ENCODE measurements at regions not wholly inside any gene's neighbourhood (a gene's known extent, or its start where the extent isn't known, plus 50 kb on each side); places are given as distances from the start of the nearest gene placed in this dataset.

- Histone ChIP-seq H2AFZ (replicated peaks; ENCODE audit: low read length, poor library complexity) (no peak overlapping the region), H3K9me1 (ENCODE audit: insufficient read depth, low read length) (no peaks in the 10 kb centered on the region), H3K4me1 (ENCODE audit: control insufficient read depth, insufficient read depth, low read length) (no peaks in the 10 kb centered on the region), H3K36me3 (ENCODE audit: control insufficient read depth, insufficient read depth, low read length) (no peaks in the 10 kb centered on the region), H3K18ac (ENCODE audit: low read depth, low read length) (no peak overlapping the region), H3K4ac (ENCODE audit: low read depth, low read length) (no peak overlapping the region), H3K23ac (ENCODE audit: low read depth, low read length) (no peak overlapping the region), H3K14ac (replicated peaks; ENCODE audit: low read depth, low read length) (no peak overlapping the region), H4K8ac (ENCODE audit: low read depth in 2 of 2, low read length in 2 of 2) (no peak overlapping the region), H3K9me3 (ENCODE audit: control insufficient read depth, insufficient read depth, low read length) (peaks cover 64% of the 10 kb centered on the region), H2BK5ac (ENCODE audit: low read depth, low read length, poor library complexity, severe bottlenecking) (no peak overlapping the region), H3K4me2 (ENCODE audit: low read depth, low read length) (no peak overlapping the region), H4K5ac (ENCODE audit: low read depth, low read length) (no peak overlapping the region), H3K9ac (ENCODE audit: low read depth, low read length) (no peak overlapping the region), H3K27me3 (ENCODE audit: control insufficient read depth, insufficient read depth, low read length) (no peaks in the 10 kb centered on the region), H3K56ac (ENCODE audit: extremely low read depth, insufficient read depth, low read length) (no peak overlapping the region), H2AK9ac (replicated peaks; ENCODE audit: low read depth, low read length, poor library complexity) (no peak overlapping the region), H2BK15ac (ENCODE audit: low read depth, low read length) (no peak overlapping the region), H3K4me3 (ENCODE audit: insufficient read depth, low read depth, low read length) (no peak overlapping the region), H4K91ac (ENCODE audit: insufficient read depth, low read depth, low read length) (no peak overlapping the region), H3K27ac (ENCODE audit: insufficient read depth, low read length) (no peak overlapping the region), H2AK5ac (ENCODE audit: low read depth, low read length) (no peak overlapping the region), H2BK20ac (ENCODE audit: low read depth, low read length) (no peak overlapping the region), H4K20me1 (ENCODE audit: insufficient read depth, low read length) (no peaks in the 10 kb centered on the region), H2BK120ac (ENCODE audit: low read depth, low read length) (no peak overlapping the region), H3K79me1 (ENCODE audit: low read depth in 1 of 2, low read length in 2 of 2) (no peaks in the 10 kb centered on the region)
- ChIA-PET CTCF (no interaction called here), POLR2A (ENCODE audit: unreplicated experiment) (no interaction called here)
- in situ Hi-C loops (cut with MboI; ENCODE audit: low sequenced_read_pairs) (no loop called here), intact Hi-C loops (cut with micrococcal nuclease) (no loop called here), dilution Hi-C loops (cut with HindIII; ENCODE audit: low sequenced_read_pairs, unreplicated experiment) (no loop called here)
- DNase-seq (no peak), ATAC-seq (ENCODE audit: low read depth) (no peak)
- WGBS, 2 experiments (ENCODE audit: extremely low coverage in 2 of 2, insufficient read length in 1 of 2), result no CpG with 5 or more reads among the region's 16 CpGs
- BruUV-seq (replicated peaks), result no TSS peak
- no peak for TF ChIP-seq CTCF (conservative IDR thresholded peaks at IDR 0.05; ENCODE audit: low read depth, low read length)
- no peak for TF ChIP-seq ELK1 (IDR thresholded peaks at IDR 0.05; ENCODE audit: borderline replicate concordance, low read depth, low read length)
- no peak for TF ChIP-seq POLR2A (IDR thresholded peaks at IDR 0.05; ENCODE audit: low read depth, low read length)
- no peak for TF ChIP-seq BHLHE40 (IDR thresholded peaks at IDR 0.05; ENCODE audit: low read depth, low read length)
- TF ChIP-seq USF2 (IDR thresholded peaks at IDR 0.05; ENCODE audit: low read depth, low read length), result no peak
- no peak for TF ChIP-seq RFX5 (IDR thresholded peaks at IDR 0.05; ENCODE audit: low read depth, low read length)
- TF ChIP-seq MAFK (IDR thresholded peaks at IDR 0.05; ENCODE audit: low read depth, low read length), result no peak
- no peak for TF ChIP-seq CEBPB (IDR thresholded peaks at IDR 0.05; ENCODE audit: low read depth, low read length)
- no peak for TF ChIP-seq RAD21 (IDR thresholded peaks at IDR 0.05; ENCODE audit: low read length)
- TF ChIP-seq FOS (IDR thresholded peaks at IDR 0.05; ENCODE audit: low read depth, low read length), result no peak
- TF ChIP-seq CHD1 (IDR thresholded peaks at IDR 0.05; ENCODE audit: low read depth, low read length), result no peak
- no peak for TF ChIP-seq MXI1 (IDR thresholded peaks at IDR 0.05; ENCODE audit: borderline replicate concordance, low read depth, low read length)
- no peak for TF ChIP-seq MAZ (IDR thresholded peaks at IDR 0.05; ENCODE audit: borderline replicate concordance, low read depth, low read length)
- no peak for TF ChIP-seq SMC3 (IDR thresholded peaks at IDR 0.05; ENCODE audit: low read depth, low read length)
- no peak for TF ChIP-seq NFE2L2 (IDR thresholded peaks at IDR 0.05; ENCODE audit: low read depth, low read length)
Observed at GRCh38 chr22:49400941-49401598, 426.6 kb downstream of the BRD1 start.

Data from IMR-90 (cell line).